ENCODE measurements at regions not wholly inside any gene's neighbourhood (a gene's known extent, or its start where the extent isn't known, plus 50 kb on each side); places are given as distances from the start of the nearest gene placed in this dataset.

DNA sequence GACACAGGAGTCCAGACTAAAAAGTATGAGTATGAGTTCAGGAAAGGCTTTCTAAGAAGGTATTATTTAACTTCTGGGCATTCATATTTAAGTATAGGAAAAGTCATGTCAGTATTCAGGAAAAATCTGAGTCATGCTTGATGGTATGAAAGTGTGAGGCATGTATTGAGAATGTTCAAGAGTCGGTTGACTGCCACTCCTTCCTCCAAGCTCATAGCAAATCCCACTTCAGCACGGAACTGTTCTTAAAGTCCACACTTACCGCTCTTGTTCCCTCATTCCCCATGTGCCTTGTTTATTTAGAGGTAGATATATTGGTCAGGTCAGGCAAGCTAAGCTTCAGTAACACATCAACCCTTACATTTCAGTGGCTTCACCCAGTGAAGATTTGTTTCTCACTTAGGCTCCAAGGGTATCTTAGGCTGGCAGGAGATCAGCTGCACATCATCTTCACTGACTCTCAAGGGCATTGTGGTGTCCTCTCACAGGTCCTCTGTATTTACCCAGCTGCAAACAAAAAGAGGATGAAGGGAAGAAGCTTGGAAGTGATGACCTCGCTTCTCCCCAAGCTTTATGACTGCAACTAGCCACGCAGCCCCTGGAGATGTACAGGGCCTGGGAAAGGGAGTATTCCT, 1189.2 kb downstream of the EFNB2 start:
- TF ChIP-seq, protein P1, sequence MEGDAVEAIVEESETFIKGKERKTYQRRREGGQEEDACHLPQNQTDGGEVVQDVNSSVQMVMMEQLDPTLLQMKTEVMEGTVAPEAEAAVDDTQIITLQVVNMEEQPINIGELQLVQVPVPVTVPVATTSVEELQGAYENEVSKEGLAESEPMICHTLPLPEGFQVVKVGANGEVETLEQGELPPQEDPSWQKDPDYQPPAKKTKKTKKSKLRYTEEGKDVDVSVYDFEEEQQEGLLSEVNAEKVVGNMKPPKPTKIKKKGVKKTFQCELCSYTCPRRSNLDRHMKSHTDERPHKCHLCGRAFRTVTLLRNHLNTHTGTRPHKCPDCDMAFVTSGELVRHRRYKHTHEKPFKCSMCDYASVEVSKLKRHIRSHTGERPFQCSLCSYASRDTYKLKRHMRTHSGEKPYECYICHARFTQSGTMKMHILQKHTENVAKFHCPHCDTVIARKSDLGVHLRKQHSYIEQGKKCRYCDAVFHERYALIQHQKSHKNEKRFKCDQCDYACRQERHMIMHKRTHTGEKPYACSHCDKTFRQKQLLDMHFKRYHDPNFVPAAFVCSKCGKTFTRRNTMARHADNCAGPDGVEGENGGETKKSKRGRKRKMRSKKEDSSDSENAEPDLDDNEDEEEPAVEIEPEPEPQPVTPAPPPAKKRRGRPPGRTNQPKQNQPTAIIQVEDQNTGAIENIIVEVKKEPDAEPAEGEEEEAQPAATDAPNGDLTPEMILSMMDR (IDR thresholded peaks at IDR 0.05) = no peak
- TF ChIP-seq POLR2A (IDR thresholded peaks at IDR 0.05) = no peak

Measured in thyroid gland (tissue), 4 donors.